NT2/D1 (cell line): ENCODE measurements at regions not wholly inside any gene's neighbourhood (a gene's known extent, or its start where the extent isn't known, plus 50 kb on each side); places are given as distances from the start of the nearest gene placed in this dataset.

Experiments
- SUZ12 ChIP-seq: IDR thresholded peaks from 2 replicates; pipeline ENCODE4 v1.6.1; 2011; ENCODE audit not compliant: insufficient read length, insufficient read depth; ENCODE audit errors: extremely low read depth
- YY1 ChIP-seq: IDR thresholded peaks from 2 replicates; pipeline ENCODE4 v1.6.1; 2011; ENCODE audit not compliant: insufficient read length, insufficient read depth

- TF ChIP-seq SUZ12 (no peak), YY1 (no peak)
These were observed 63.3 kb upstream of the SLC30A5 start for GRCh38 chr5:69030358-69031062.
